HEK293 (cell line): ENCODE measurements at regions not wholly inside any gene's neighbourhood (a gene's known extent, or its start where the extent isn't known, plus 50 kb on each side); places are given as distances from the start of the nearest gene placed in this dataset.

Source experiments
- CTCF ChIA-PET: fragments of 350-600 bp; formaldehyde crosslinking; extraction: SDS; loops from one replicate; lab custom pipeline; 2021; ENCODE audit warnings: antibody characterized with exemption; lab: Yijun Ruan, JAX
- POLR2A ChIA-PET: fragments of 300-600 bp; formaldehyde crosslinking; extraction: SDS; loops from one replicate; lab custom pipeline; 2020; ENCODE audit warnings: antibody characterized with exemption, inconsistent platforms; lab: Yijun Ruan, JAX
- H3K27ac ChIP-seq: fragments of 200-500 bp; sonication (Bioruptor generic); 2 replicates; pipeline ENCODE4 v1.5.1; 2014; ENCODE audit warnings: low read depth, low read length, control low read depth, inconsistent platforms; ENCODE audit errors: extremely low read depth
- H3K36me3 ChIP-seq, 2 experiments: fragments of 200-500 bp in 1 of 2; sonication (Bioruptor generic) in 1 of 2; 1 replicate in 1 of 2; 2 replicates in 1 of 2; pipeline ENCODE4 v1.5.1; 2014 to 2017; ENCODE audit warnings: inconsistent platforms in 2 of 2, low read length in 2 of 2; ENCODE audit not compliant: control insufficient read depth in 2 of 2, insufficient read depth in 1 of 2
- H3K4me1 ChIP-seq: fragments of 200-500 bp; sonication (Bioruptor generic); 2 replicates; pipeline ENCODE4 v1.5.1; 2014; ENCODE audit warnings: mild to moderate bottlenecking, low read length, inconsistent platforms; ENCODE audit not compliant: control insufficient read depth, insufficient read depth
- H3K4me3 ChIP-seq: 2 replicates; pipeline ENCODE4 v1.5.1; 2011; ENCODE audit warnings: low read depth, mild to moderate bottlenecking, control low read depth, low read length, moderate library complexity
- H3K9me3 ChIP-seq: fragments of 200-500 bp; sonication (Bioruptor generic); 2 replicates; pipeline ENCODE4 v1.5.1; 2014; ENCODE audit warnings: low read depth, low read length, inconsistent platforms; ENCODE audit not compliant: control insufficient read depth, insufficient read depth
- ATF2 ChIP-seq: fragments of 450-650 bp; formaldehyde crosslinking; IDR thresholded peaks from 2 replicates; pipeline ENCODE4 v1.5.1; 2016; ENCODE audit warnings: missing biosample characterization, missing genetic modification characterization, low read depth
- EGR2 ChIP-seq: fragments of 450-650 bp; formaldehyde crosslinking; IDR thresholded peaks from 2 replicates; pipeline ENCODE4 v1.5.1; 2016; ENCODE audit warnings: low read depth, missing biosample characterization, missing genetic modification characterization
- KLF1 ChIP-seq: fragments of 450-650 bp; formaldehyde crosslinking; IDR thresholded peaks from 2 replicates; pipeline ENCODE4 v1.5.1; 2016; ENCODE audit warnings: missing biosample characterization, missing genetic modification characterization
- KLF16 ChIP-seq: fragments of 450-650 bp; formaldehyde crosslinking; IDR thresholded peaks from 2 replicates; pipeline ENCODE4 v1.5.1; 2017; ENCODE audit warnings: missing biosample characterization, missing genetic modification characterization
- PATZ1 ChIP-seq: fragments of 450-650 bp; formaldehyde crosslinking; IDR thresholded peaks from 2 replicates; pipeline ENCODE4 v1.5.1; 2016; ENCODE audit warnings: missing biosample characterization, missing genetic modification characterization
- PRDM4 ChIP-seq: fragments of 450-650 bp; formaldehyde crosslinking; IDR thresholded peaks from 2 replicates; pipeline ENCODE4 v1.5.1; 2017; ENCODE audit warnings: missing biosample characterization, missing genetic modification characterization
- TCF7L2 ChIP-seq: IDR thresholded peaks from 2 replicates; pipeline ENCODE4 v1.6.1; 2011; ENCODE audit warnings: low read depth, mild to moderate bottlenecking, inconsistent platforms, low read length, moderate library complexity, borderline replicate concordance
- TRIM28 ChIP-seq: IDR thresholded peaks from 2 replicates; pipeline ENCODE4 v1.6.1; 2011; ENCODE audit warnings: low read length, control low read depth, borderline replicate concordance
- YY1 ChIP-seq: fragments of 450-650 bp; formaldehyde crosslinking; IDR thresholded peaks from 2 replicates; pipeline ENCODE4 v1.5.1; 2018; ENCODE audit warnings: missing biosample characterization, missing genetic modification characterization
- YY2 ChIP-seq: fragments of 450-650 bp; formaldehyde crosslinking; IDR thresholded peaks from 2 replicates; pipeline ENCODE4 v1.5.1; 2016; ENCODE audit warnings: missing biosample characterization, missing genetic modification characterization
- ZBTB48 ChIP-seq: fragments of 450-650 bp; formaldehyde crosslinking; IDR thresholded peaks from 2 replicates; pipeline ENCODE4 v1.5.1; 2016; ENCODE audit warnings: missing biosample characterization, missing genetic modification characterization
- ZIC2 ChIP-seq: fragments of 450-650 bp; formaldehyde crosslinking; IDR thresholded peaks from 2 replicates; pipeline ENCODE4 v1.5.1; 2016; ENCODE audit warnings: missing biosample characterization, missing genetic modification characterization
- ZNF155 ChIP-seq: fragments of 450-650 bp; formaldehyde crosslinking; IDR thresholded peaks from 2 replicates; pipeline ENCODE4 v1.5.1; 2016; ENCODE audit warnings: missing biosample characterization, missing genetic modification characterization
- ZNF391 ChIP-seq: fragments of 450-650 bp; formaldehyde crosslinking; IDR thresholded peaks from 2 replicates; pipeline ENCODE4 v1.5.1; 2016; ENCODE audit warnings: low read depth, missing biosample characterization, missing genetic modification characterization, borderline replicate concordance
- ZNF416 ChIP-seq: fragments of 450-650 bp; formaldehyde crosslinking; IDR thresholded peaks from 2 replicates; pipeline ENCODE4 v1.5.1; 2016; ENCODE audit warnings: missing biosample characterization, missing genetic modification characterization
- ZNF48 ChIP-seq: fragments of 450-650 bp; formaldehyde crosslinking; IDR thresholded peaks from 2 replicates; pipeline ENCODE4 v1.5.1; 2016; ENCODE audit warnings: missing biosample characterization, missing genetic modification characterization
- ZNF501 ChIP-seq: fragments of 450-650 bp; formaldehyde crosslinking; IDR thresholded peaks from 2 replicates; pipeline ENCODE4 v1.5.1; 2016; ENCODE audit warnings: missing biosample characterization, missing genetic modification characterization
- ZNF529 ChIP-seq: fragments of 450-650 bp; formaldehyde crosslinking; IDR thresholded peaks from 2 replicates; pipeline ENCODE4 v1.5.1; 2017; ENCODE audit warnings: missing genetic modification characterization, missing biosample characterization; ENCODE audit not compliant: insufficient replicate concordance
- ZNF544 ChIP-seq: fragments of 450-650 bp; formaldehyde crosslinking; IDR thresholded peaks from 2 replicates; pipeline ENCODE4 v1.5.0; 2017; ENCODE audit warnings: missing biosample characterization, missing genetic modification characterization
- ZNF548 ChIP-seq: fragments of 450-650 bp; formaldehyde crosslinking; IDR thresholded peaks from 2 replicates; pipeline ENCODE4 v1.5.1; 2016; ENCODE audit warnings: missing biosample characterization, missing genetic modification characterization
- ZNF560 ChIP-seq: fragments of 450-650 bp; formaldehyde crosslinking; IDR thresholded peaks from 2 replicates; pipeline ENCODE4 v1.5.1; 2017; ENCODE audit warnings: missing biosample characterization, missing genetic modification characterization, borderline replicate concordance
- ZNF561 ChIP-seq: fragments of 450-650 bp; IDR thresholded peaks from 2 replicates; pipeline ENCODE4 v1.5.1; 2018; ENCODE audit warnings: missing biosample characterization, missing genetic modification characterization, borderline replicate concordance
- ZNF621 ChIP-seq: fragments of 450-650 bp; formaldehyde crosslinking; IDR thresholded peaks from 2 replicates; pipeline ENCODE4 v1.5.1; 2017; ENCODE audit warnings: missing biosample characterization, missing genetic modification characterization
- ZNF664 ChIP-seq: fragments of 450-650 bp; formaldehyde crosslinking; IDR thresholded peaks from 2 replicates; pipeline ENCODE4 v1.5.1; 2016; ENCODE audit warnings: missing biosample characterization, missing genetic modification characterization
- TF ChIP-seq, protein P1 (sequence below): fragments of 450-650 bp; formaldehyde crosslinking; IDR thresholded peaks from 2 replicates; pipeline ENCODE4 v1.5.1; 2016; ENCODE audit warnings: missing biosample characterization, missing genetic modification characterization, low read depth
- TF ChIP-seq, protein P2 (sequence below): fragments of 450-650 bp; formaldehyde crosslinking; IDR thresholded peaks from 2 replicates; pipeline ENCODE4 v1.5.1; 2017; ENCODE audit warnings: missing biosample characterization, missing genetic modification characterization
- TF ChIP-seq, protein P3 (sequence below): fragments of 450-650 bp; formaldehyde crosslinking; IDR thresholded peaks from 2 replicates; pipeline ENCODE4 v1.5.1; 2016; ENCODE audit warnings: missing biosample characterization, missing genetic modification characterization

- POLR2A ChIA-PET: no interaction called here
- no peak overlapping the region for H3K4me3 ChIP-seq
- no peaks in the 10 kb centered on the region; the same call in 1 of the 2 replicates for H3K9me3 ChIP-seq
- H3K27ac ChIP-seq: no peak overlapping the region
- H3K36me3 ChIP-seq: no peaks in the 10 kb centered on the region
- TF ChIP-seq ZNF664 (tag by site-specific recombination) (no peak), ZNF501 (tag by site-specific recombination) (no peak), ZNF529 (tag by site-specific recombination) (no peak), KLF16 (tag by site-specific recombination) (no peak), PRDM4 (tag by site-specific recombination) (no peak), ATF2 (tag by site-specific recombination) (no peak), ZNF544 (tag by site-specific recombination) (no peak), YY1 (no peak), EGR2 (tag by site-specific recombination) (no peak), ZNF561 (tag by site-specific recombination) (no peak)
- TF ChIP-seq, protein P1, sequence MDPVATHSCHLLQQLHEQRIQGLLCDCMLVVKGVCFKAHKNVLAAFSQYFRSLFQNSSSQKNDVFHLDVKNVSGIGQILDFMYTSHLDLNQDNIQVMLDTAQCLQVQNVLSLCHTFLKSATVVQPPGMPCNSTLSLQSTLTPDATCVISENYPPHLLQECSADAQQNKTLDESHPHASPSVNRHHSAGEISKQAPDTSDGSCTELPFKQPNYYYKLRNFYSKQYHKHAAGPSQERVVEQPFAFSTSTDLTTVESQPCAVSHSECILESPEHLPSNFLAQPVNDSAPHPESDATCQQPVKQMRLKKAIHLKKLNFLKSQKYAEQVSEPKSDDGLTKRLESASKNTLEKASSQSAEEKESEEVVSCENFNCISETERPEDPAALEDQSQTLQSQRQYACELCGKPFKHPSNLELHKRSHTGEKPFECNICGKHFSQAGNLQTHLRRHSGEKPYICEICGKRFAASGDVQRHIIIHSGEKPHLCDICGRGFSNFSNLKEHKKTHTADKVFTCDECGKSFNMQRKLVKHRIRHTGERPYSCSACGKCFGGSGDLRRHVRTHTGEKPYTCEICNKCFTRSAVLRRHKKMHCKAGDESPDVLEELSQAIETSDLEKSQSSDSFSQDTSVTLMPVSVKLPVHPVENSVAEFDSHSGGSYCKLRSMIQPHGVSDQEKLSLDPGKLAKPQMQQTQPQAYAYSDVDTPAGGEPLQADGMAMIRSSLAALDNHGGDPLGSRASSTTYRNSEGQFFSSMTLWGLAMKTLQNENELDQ (tag by site-specific recombination): no peak
- TF ChIP-seq, protein P2, sequence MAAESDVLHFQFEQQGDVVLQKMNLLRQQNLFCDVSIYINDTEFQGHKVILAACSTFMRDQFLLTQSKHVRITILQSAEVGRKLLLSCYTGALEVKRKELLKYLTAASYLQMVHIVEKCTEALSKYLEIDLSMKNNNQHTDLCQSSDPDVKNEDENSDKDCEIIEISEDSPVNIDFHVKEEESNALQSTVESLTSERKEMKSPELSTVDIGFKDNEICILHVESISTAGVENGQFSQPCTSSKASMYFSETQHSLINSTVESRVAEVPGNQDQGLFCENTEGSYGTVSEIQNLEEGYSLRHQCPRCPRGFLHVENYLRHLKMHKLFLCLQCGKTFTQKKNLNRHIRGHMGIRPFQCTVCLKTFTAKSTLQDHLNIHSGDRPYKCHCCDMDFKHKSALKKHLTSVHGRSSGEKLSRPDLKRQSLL: no peak
- TF ChIP-seq, all 188 proteins: peak for 0
- CTCF ChIA-PET: no interaction called here
- no peaks in the 10 kb centered on the region for H3K4me1 ChIP-seq
Measured at GRCh38 chr14:34005901-34006300, 55.0 kb upstream of the EGLN3 start.

GRCh38 chr14:34004881-34005280 is 54.0 kb upstream of the EGLN3 start:
- ChIA-PET CTCF (interaction anchor here (0.6 kb wide), 1 partner anchor 45 kb away, joined by 3 read pairs; no protein-coding TSS in a partner anchor), POLR2A (no interaction called here)
- Histone ChIP-seq H3K9me3 (no peaks in the 10 kb centered on the region; the same call in 1 of the 2 replicates), H3K27ac (no peak overlapping the region), H3K4me1 (no peaks in the 10 kb centered on the region), H3K36me3 (no peaks in the 10 kb centered on the region), H3K4me3 (no peak overlapping the region)
- TF ChIP-seq TCF7L2 (no peak), YY2 (tag by site-specific recombination) (no peak), ZNF560 (tag by site-specific recombination) (no peak), ZNF155 (tag by site-specific recombination) (no peak), ZNF391 (no peak), KLF16 (tag by site-specific recombination) (no peak), ZNF548 (tag by site-specific recombination) (no peak), ZBTB48 (tag by site-specific recombination) (no peak), KLF1 (no peak), ZIC2 (tag by site-specific recombination) (no peak), ZNF621 (tag by site-specific recombination) (no peak), PATZ1 (tag by site-specific recombination) (no peak), ZNF416 (tag by site-specific recombination) (no peak), TRIM28 (no peak), ZNF48 (tag by site-specific recombination) (no peak)
- TF ChIP-seq, protein P3, sequence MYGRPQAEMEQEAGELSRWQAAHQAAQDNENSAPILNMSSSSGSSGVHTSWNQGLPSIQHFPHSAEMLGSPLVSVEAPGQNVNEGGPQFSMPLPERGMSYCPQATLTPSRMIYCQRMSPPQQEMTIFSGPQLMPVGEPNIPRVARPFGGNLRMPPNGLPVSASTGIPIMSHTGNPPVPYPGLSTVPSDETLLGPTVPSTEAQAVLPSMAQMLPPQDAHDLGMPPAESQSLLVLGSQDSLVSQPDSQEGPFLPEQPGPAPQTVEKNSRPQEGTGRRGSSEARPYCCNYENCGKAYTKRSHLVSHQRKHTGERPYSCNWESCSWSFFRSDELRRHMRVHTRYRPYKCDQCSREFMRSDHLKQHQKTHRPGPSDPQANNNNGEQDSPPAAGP: no peak
